Tibial nerve (tissue), 4 donors: ENCODE measurements at regions not wholly inside any gene's neighbourhood (a gene's known extent, or its start where the extent isn't known, plus 50 kb on each side); places are given as distances from the start of the nearest gene placed in this dataset.

ENCODE experiments used
- DNase-seq, 2 donors: peaks; one replicate each; pipeline ENCODE4 v3.0.0-alpha.2; 2019; ENCODE audit warnings: low spot score in 2 of 2
- H3K27ac ChIP-seq, 4 donors: fragments of 200-600 bp; sonication (generic) in 3 of 4; one replicate each; pipeline ENCODE4 v1.5.1; 2017 to 2019; ENCODE audit warnings: mild to moderate bottlenecking in 1 of 4
- H3K27me3 ChIP-seq, 2 donors: fragments of 200-600 bp; sonication (generic) in 1 of 2; one replicate each; pipeline versions ENCODE4 v1.5.1 to v1.6.0; 2017 to 2019
- H3K36me3 ChIP-seq, 3 donors: fragments of 200-600 bp; sonication (generic); one replicate each; pipeline ENCODE4 v1.5.1; 2018 to 2019
- H3K4me1 ChIP-seq, 4 donors: fragments of 200-600 bp; sonication (generic) in 3 of 4; one replicate each; pipeline ENCODE4 v1.5.1; 2017 to 2019
- H3K4me3 ChIP-seq, 4 donors: fragments of 200-600 bp; sonication (generic) in 3 of 4; one replicate each; pipeline ENCODE4 v1.5.1; 2017 to 2019; ENCODE audit warnings: mild to moderate bottlenecking in 1 of 4, moderate library complexity in 1 of 4
- H3K9me3 ChIP-seq, 4 donors: fragments of 200-600 bp; sonication (generic) in 3 of 4; one replicate each; pipeline ENCODE4 v1.5.1; 2017 to 2019
- CTCF ChIP-seq, 5 experiments: fragments of 200-600 bp in 3 of 5; fragments of 450-650 bp in 2 of 5; sonication (generic) in 3 of 5; IDR thresholded peaks; one replicate each; pipeline ENCODE4 v1.5.1; 2016 to 2019; ENCODE audit warnings: antibody characterized with exemption in 5 of 5, mild to moderate bottlenecking in 3 of 5, moderate library complexity in 2 of 5
- EP300 ChIP-seq, 2 donors: sonication (generic); formaldehyde crosslinking; IDR thresholded peaks; one replicate each; pipeline ENCODE4 v1.6.1; 2017; ENCODE audit warnings: antibody characterized with exemption in 2 of 2, mild to moderate bottlenecking in 1 of 2
- POLR2A ChIP-seq, 2 donors: fragments of 450-650 bp; IDR thresholded peaks; one replicate each; pipeline ENCODE4 v1.6.1; 2017; ENCODE audit warnings: antibody characterized with exemption in 2 of 2, mild to moderate bottlenecking in 2 of 2, moderate library complexity in 2 of 2
- WGBS, 2 donors: methylation state at CpG; one replicate each; pipeline ENCODE4 v1.1.5; 2018; 5-methylcytosine and 5-hydroxymethylcytosine counted together

GRCh38 chr7:82676777-82677463 is 233.3 kb upstream of the CACNA2D1 start:
- 65 to 71% methylated on average over 5 of the region's 5 CpGs for WGBS, 2 donors

GRCh38 chr7:82675396-82675795 is 231.8 kb upstream of the CACNA2D1 start:
- no peaks in the 10 kb centered on the region for H3K36me3 ChIP-seq
- H3K4me3 ChIP-seq = no peak overlapping the region
- no peaks in the 10 kb centered on the region for H3K4me1 ChIP-seq
- no peak for DNase-seq
- WGBS, 2 donors = 56 to 60% methylated on average over 2 of the region's 2 CpGs
- no peaks in the 10 kb centered on the region for H3K27me3 ChIP-seq
- no peak overlapping the region for H3K27ac ChIP-seq
- H3K9me3 ChIP-seq = no peaks in the 10 kb centered on the region
- no peak for TF ChIP-seq POLR2A (IDR thresholded peaks at IDR 0.05)
- no peak for TF ChIP-seq CTCF (IDR thresholded peaks at IDR 0.05)
- no peak for TF ChIP-seq EP300 (IDR thresholded peaks at IDR 0.05)

More at GRCh38 chr7:82676777-82677463, 233.3 kb upstream of the CACNA2D1 start:
- TF ChIP-seq CTCF (IDR thresholded peaks at IDR 0.05) (no peak), EP300 (IDR thresholded peaks at IDR 0.05) (no peak), POLR2A (IDR thresholded peaks at IDR 0.05) (no peak)
- no peaks in the 10 kb centered on the region for H3K9me3 ChIP-seq
- no peaks in the 10 kb centered on the region for H3K36me3 ChIP-seq
- DNase-seq = no peak
- H3K4me1 ChIP-seq = no peaks in the 10 kb centered on the region
- H3K27ac ChIP-seq = no peak overlapping the region
- H3K4me3 ChIP-seq = no peak overlapping the region
- no peaks in the 10 kb centered on the region for H3K27me3 ChIP-seq

GRCh38 chr7:82674268-82674667 is 230.7 kb upstream of the CACNA2D1 start:
- Histone ChIP-seq H3K9me3 (no peaks in the 10 kb centered on the region), H3K36me3 (no peaks in the 10 kb centered on the region), H3K27me3 (no peaks in the 10 kb centered on the region), H3K27ac (no peak overlapping the region), H3K4me1 (no peaks in the 10 kb centered on the region), H3K4me3 (no peak overlapping the region)
- TF ChIP-seq EP300 (IDR thresholded peaks at IDR 0.05) = no peak
- no peak for TF ChIP-seq CTCF (IDR thresholded peaks at IDR 0.05)
- no peak for TF ChIP-seq POLR2A (IDR thresholded peaks at IDR 0.05)
- DNase-seq = no peak
- WGBS, 2 donors = 84 to 91% methylated on average over 1 of the region's 1 CpG

GRCh38 chr7:82672078-82672477 is 228.5 kb upstream of the CACNA2D1 start:
- no peaks in the 10 kb centered on the region for H3K4me1 ChIP-seq
- no peaks in the 10 kb centered on the region for H3K36me3 ChIP-seq
- TF ChIP-seq CTCF (IDR thresholded peaks at IDR 0.05) = no peak
- no peak for TF ChIP-seq POLR2A (IDR thresholded peaks at IDR 0.05)
- TF ChIP-seq EP300 (IDR thresholded peaks at IDR 0.05) = no peak
- H3K9me3 ChIP-seq = no peaks in the 10 kb centered on the region
- H3K27me3 ChIP-seq = no peaks in the 10 kb centered on the region
- WGBS, 2 donors = 95 to 99% methylated on average over 2 of the region's 2 CpGs
- H3K4me3 ChIP-seq = no peak overlapping the region
- DNase-seq = no peak
- no peak overlapping the region for H3K27ac ChIP-seq

- no peaks in the 10 kb centered on the region for H3K9me3 ChIP-seq
- H3K27ac ChIP-seq = no peak overlapping the region
- TF ChIP-seq POLR2A (IDR thresholded peaks at IDR 0.05) (no peak), EP300 (IDR thresholded peaks at IDR 0.05) (no peak), CTCF (IDR thresholded peaks at IDR 0.05) (no peak)
- H3K27me3 ChIP-seq = no peaks in the 10 kb centered on the region
- DNase-seq = no peak
- no peaks in the 10 kb centered on the region for H3K4me1 ChIP-seq
- H3K36me3 ChIP-seq = no peaks in the 10 kb centered on the region
- H3K4me3 ChIP-seq = no peak overlapping the region
- 92 to 94% methylated on average over 1 of the region's 1 CpG for WGBS, 2 donors
Measured at GRCh38 chr7:82669141-82669540, 225.6 kb upstream of the CACNA2D1 start.
